ENCODE measurements at regions not wholly inside any gene's neighbourhood (a gene's known extent, or its start where the extent isn't known, plus 50 kb on each side); places are given as distances from the start of the nearest gene placed in this dataset.

DNA sequence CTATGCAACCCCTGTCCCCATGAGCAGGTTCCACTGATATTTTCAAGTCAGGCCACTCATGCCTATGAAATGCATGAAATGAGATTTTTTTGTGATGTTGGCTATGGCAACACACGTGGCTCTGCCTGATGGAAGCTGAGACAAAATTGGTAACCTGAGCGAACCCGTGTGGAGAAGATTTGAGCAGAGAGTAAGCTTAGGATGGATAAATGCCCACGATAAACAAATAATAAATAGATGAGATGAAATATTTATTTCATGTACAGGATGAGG, 153.4 kb upstream of the IER5L start:
- no peak overlapping the region for H3K56ac ChIP-seq (replicated peaks; ENCODE audit: insufficient read length, low read depth, low read length)
- DNase-seq (ENCODE audit: low read depth in 1 of 2, low spot score in 2 of 2) (no peak), FAIRE-seq (no peak)
- no peak overlapping the region for H2BK5ac ChIP-seq (ENCODE audit: low read depth, low read length)
- ChIA-PET POLR2A (ENCODE audit: partially characterized antibody) (interaction anchor here (0.9 to 2.7 kb wide), 2 partner anchors 9 to 12 kb away, joined by 3 to 8 read pairs; no protein-coding TSS in a partner anchor), CTCF (ENCODE audit: partially characterized antibody) (interaction anchor here (1.0 to 2.6 kb wide), 6 partner anchors 11 to 280 kb away, joined by 3 to 6 read pairs (median 5); no protein-coding TSS in a partner anchor)
- no peak overlapping the region for H3K23ac ChIP-seq (ENCODE audit: insufficient read length)
- H4K20me1 ChIP-seq (replicated peaks in 1 of 2; ENCODE audit: control insufficient read depth in 1 of 2, insufficient read depth in 2 of 2, low read length in 2 of 2): no peaks in the 10 kb centered on the region
- peaks cover 7% of the 10 kb centered on the region; the same call in 1 of the 2 replicates for H3K23me2 ChIP-seq (ENCODE audit: low read depth, low read length)
- H3K9ac ChIP-seq (replicated peaks in 1 of 4; ENCODE audit: extremely low read depth in 1 of 4, low read depth in 3 of 4, low read length in 3 of 4): no peak overlapping the region
- no peak overlapping the region; the same call in 1 of the 2 replicates for H2BK20ac ChIP-seq (ENCODE audit: low read length)
- H2BK120ac ChIP-seq (replicated peaks; ENCODE audit: low read depth, low read length): no peak overlapping the region
- no peak overlapping the region for H4K5ac ChIP-seq (ENCODE audit: insufficient read length, low read depth, low read length)
- H2BK12ac ChIP-seq (ENCODE audit: low read depth, low read length): no peak overlapping the region
- no peak overlapping the region for H3K14ac ChIP-seq (ENCODE audit: insufficient read length)
- no peak overlapping the region for H4K8ac ChIP-seq (ENCODE audit: extremely low read depth, insufficient read depth, low read length)
- no peaks in the 10 kb centered on the region for H3K27me3 ChIP-seq (replicated peaks in 1 of 4; ENCODE audit: control insufficient read depth in 3 of 4, extremely low read depth in 1 of 4, insufficient read depth in 3 of 4, low read length in 3 of 4)
- no peak overlapping the region for H3K27ac ChIP-seq (ENCODE audit: low read depth, low read length)
- H3K36me3 ChIP-seq (ENCODE audit: control insufficient read depth in 2 of 4, insufficient read depth in 4 of 4, low read length in 3 of 4): no peaks in the 10 kb centered on the region
- H3K79me2 ChIP-seq (ENCODE audit: control insufficient read depth in 1 of 2, insufficient read depth in 2 of 2, low read length in 2 of 2): no peaks in the 10 kb centered on the region
- H2AK5ac ChIP-seq (ENCODE audit: low read depth, low read length): no peak overlapping the region
- H3K18ac ChIP-seq (ENCODE audit: extremely low read depth, low read length): no peak overlapping the region
- no peak overlapping the region for H3K4ac ChIP-seq (replicated peaks; ENCODE audit: insufficient read length, low read depth, low read length)
- H4K91ac ChIP-seq (replicated peaks; ENCODE audit: insufficient read length, low read length): no peak overlapping the region
- H3K4me3 ChIP-seq (ENCODE audit: extremely low read depth in 1 of 4, insufficient read depth in 2 of 4, low read depth in 3 of 4, low read length in 4 of 4): no peak overlapping the region
- no peak overlapping the region for H3K4me2 ChIP-seq (ENCODE audit: insufficient read depth in 1 of 2, low read depth in 2 of 2, low read length in 2 of 2)
- peaks cover 3 to 26% (median 21%) of the 10 kb centered on the region in 4 experiments for H3K4me1 ChIP-seq (replicated peaks in 1 of 4; ENCODE audit: control insufficient read depth in 3 of 4, insufficient read depth in 4 of 4, low read length in 3 of 4)
- H2BK15ac ChIP-seq (ENCODE audit: low read length): no peak overlapping the region
- 91% methylated on average over 4 of the region's 4 CpGs; no CpG with 5 or more reads in 1 of the 2 experiments for WGBS, 2 experiments (ENCODE audit: extremely low coverage in 1 of 2, insufficient coverage in 1 of 2, insufficient read length in 1 of 2, insufficient replicate concordance in 2 of 2, low coverage in 1 of 2, low lambda C conversion rate in 2 of 2, missing lambda C conversion rate in 1 of 2)
- no peaks in the 10 kb centered on the region for H3K79me1 ChIP-seq (ENCODE audit: low read depth, low read length)
- H3K9me3 ChIP-seq (ENCODE audit: insufficient read depth in 2 of 2, low read depth in 1 of 2, low read length in 1 of 2): peaks cover 2 to 7% of the 10 kb centered on the region in 2 experiments
- H2AFZ ChIP-seq (ENCODE audit: low read length): no peak overlapping the region
- TF ChIP-seq SIN3A (conservative IDR thresholded peaks at IDR 0.05 in 1 of 2, IDR thresholded peaks at IDR 0.05 in 1 of 2; ENCODE audit: low read depth in 1 of 2, low read length in 2 of 2): no peak
